RWPE2 (cell line): ENCODE measurements at regions not wholly inside any gene's neighbourhood (a gene's known extent, or its start where the extent isn't known, plus 50 kb on each side); places are given as distances from the start of the nearest gene placed in this dataset.

Experiments
- ATAC-seq: fragments of 200-7000 bp; cut with Tn5 transposase; 3 replicates; pipeline ENCODE4 v1.9.1; 2021; ENCODE audit warnings: low read depth
- DNase-seq: peaks from one replicate; pipeline ENCODE4 v3.0.0-alpha.2; 2020; ENCODE audit warnings: low spot score
- H3K27ac ChIP-seq: fragments of 450-650 bp; 2 replicates; pipeline ENCODE4 v1.5.1; 2017; ENCODE audit warnings: mild to moderate bottlenecking; ENCODE audit not compliant: poor library complexity, severe bottlenecking
- H3K27me3 ChIP-seq: fragments of 250-450 bp; sonication (Bioruptor Pico); 2 replicates; pipeline ENCODE4 v1.5.1; 2021; ENCODE audit warnings: mild to moderate bottlenecking, moderate library complexity; ENCODE audit not compliant: insufficient read depth, poor library complexity, severe bottlenecking
- H3K36me3 ChIP-seq: fragments of 250-450 bp; sonication (Bioruptor Pico); 2 replicates; pipeline ENCODE4 v1.5.1; 2020; ENCODE audit warnings: low read depth, mild to moderate bottlenecking, moderate library complexity
- H3K4me1 ChIP-seq: fragments of 250-450 bp; sonication (Bioruptor Pico); 2 replicates; pipeline ENCODE4 v1.5.1; 2021; ENCODE audit warnings: mild to moderate bottlenecking, moderate library complexity; ENCODE audit not compliant: insufficient read depth, poor library complexity, severe bottlenecking
- H3K4me3 ChIP-seq: fragments of 250-450 bp; sonication (Bioruptor Pico); 2 replicates; pipeline ENCODE4 v1.5.1; 2021; ENCODE audit warnings: mild to moderate bottlenecking, moderate library complexity; ENCODE audit not compliant: severe bottlenecking
- H3K9me3 ChIP-seq: fragments of 250-450 bp; sonication (Bioruptor Pico); 2 replicates; pipeline ENCODE4 v1.5.1; 2021; ENCODE audit warnings: mild to moderate bottlenecking, moderate library complexity; ENCODE audit not compliant: severe bottlenecking
- TF ChIP-seq, protein P1 (sequence below): fragments of 450-650 bp; IDR thresholded peaks from one replicate; pipeline ENCODE4 v1.5.1; 2017; ENCODE audit warnings: mild to moderate bottlenecking, moderate library complexity; ENCODE audit not compliant: poor library complexity, severe bottlenecking

DNA sequence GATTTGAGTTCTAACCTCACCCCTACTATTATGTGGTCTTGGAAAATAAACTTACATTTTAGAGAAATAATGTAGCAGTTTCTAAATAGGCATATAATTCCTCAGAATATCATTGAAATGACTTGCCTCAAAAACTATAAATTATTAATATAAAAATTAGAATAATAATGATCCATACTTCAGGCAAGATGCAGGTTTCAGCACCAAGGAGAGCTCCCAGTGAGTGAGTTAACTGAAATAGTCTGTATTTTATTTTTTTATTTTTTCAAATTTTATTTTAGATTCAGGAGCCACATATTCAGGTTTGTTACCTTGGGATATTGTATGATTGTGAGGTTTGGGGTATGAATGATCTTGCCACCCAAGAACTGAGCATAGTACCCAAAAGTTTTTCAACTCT, 472.2 kb upstream of the DCC start:
- no peak overlapping the region for H3K27ac ChIP-seq
- no peak overlapping the region for H3K4me3 ChIP-seq
- no peaks in the 10 kb centered on the region for H3K36me3 ChIP-seq
- DNase-seq (no peak), ATAC-seq (no peak)
- TF ChIP-seq, protein P1, sequence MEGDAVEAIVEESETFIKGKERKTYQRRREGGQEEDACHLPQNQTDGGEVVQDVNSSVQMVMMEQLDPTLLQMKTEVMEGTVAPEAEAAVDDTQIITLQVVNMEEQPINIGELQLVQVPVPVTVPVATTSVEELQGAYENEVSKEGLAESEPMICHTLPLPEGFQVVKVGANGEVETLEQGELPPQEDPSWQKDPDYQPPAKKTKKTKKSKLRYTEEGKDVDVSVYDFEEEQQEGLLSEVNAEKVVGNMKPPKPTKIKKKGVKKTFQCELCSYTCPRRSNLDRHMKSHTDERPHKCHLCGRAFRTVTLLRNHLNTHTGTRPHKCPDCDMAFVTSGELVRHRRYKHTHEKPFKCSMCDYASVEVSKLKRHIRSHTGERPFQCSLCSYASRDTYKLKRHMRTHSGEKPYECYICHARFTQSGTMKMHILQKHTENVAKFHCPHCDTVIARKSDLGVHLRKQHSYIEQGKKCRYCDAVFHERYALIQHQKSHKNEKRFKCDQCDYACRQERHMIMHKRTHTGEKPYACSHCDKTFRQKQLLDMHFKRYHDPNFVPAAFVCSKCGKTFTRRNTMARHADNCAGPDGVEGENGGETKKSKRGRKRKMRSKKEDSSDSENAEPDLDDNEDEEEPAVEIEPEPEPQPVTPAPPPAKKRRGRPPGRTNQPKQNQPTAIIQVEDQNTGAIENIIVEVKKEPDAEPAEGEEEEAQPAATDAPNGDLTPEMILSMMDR: no peak
- H3K4me1 ChIP-seq: no peaks in the 10 kb centered on the region
- H3K9me3 ChIP-seq: no peaks in the 10 kb centered on the region
- H3K27me3 ChIP-seq: no peaks in the 10 kb centered on the region

DNA sequence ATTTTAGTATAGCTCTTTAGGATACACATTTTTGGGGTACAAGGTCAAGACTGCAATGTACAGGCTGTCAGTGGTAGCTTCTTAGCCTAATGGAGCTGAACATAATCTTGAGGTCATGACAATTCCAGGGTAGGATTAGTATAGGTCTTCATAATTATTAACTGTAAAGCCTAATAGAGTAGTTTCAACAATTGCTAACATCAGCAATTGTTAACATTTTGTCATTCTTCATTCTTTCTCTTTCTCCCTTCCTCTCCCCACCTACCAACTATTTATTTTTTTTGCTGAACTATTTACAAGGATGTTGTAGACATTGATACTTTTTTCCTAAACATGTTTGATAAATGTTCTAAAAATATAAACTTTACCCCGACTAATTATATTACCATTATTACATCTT, 461.3 kb upstream of the DCC start:
- H3K4me1 ChIP-seq: no peaks in the 10 kb centered on the region
- no peaks in the 10 kb centered on the region for H3K27me3 ChIP-seq
- H3K36me3 ChIP-seq: no peaks in the 10 kb centered on the region
- H3K4me3 ChIP-seq: no peak overlapping the region
- no peak overlapping the region for H3K27ac ChIP-seq
- TF ChIP-seq, protein P1: no peak
- no peaks in the 10 kb centered on the region for H3K9me3 ChIP-seq
- ATAC-seq: no peak
- no peak for DNase-seq

DNA sequence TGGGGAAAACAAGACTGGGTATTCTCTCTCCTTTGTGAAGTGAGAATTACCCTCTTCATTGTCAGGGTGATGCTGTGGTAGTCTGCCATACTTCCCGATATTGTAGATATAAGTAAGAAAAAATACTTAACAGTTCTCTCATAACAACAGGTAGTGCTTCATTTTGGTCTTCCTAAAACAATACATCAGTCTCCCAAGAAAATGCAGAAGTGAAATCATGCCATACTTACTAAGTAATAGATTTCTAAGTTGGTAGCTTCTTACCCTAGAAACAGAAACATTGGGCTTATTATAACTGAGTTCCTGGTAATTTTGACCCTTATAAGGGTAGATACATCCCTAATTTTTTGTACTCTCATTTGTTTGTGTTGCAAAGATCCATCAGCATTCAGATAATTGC, 460.7 kb upstream of the DCC start:
- ATAC-seq: no peak
- H3K27ac ChIP-seq: no peak overlapping the region

DNA sequence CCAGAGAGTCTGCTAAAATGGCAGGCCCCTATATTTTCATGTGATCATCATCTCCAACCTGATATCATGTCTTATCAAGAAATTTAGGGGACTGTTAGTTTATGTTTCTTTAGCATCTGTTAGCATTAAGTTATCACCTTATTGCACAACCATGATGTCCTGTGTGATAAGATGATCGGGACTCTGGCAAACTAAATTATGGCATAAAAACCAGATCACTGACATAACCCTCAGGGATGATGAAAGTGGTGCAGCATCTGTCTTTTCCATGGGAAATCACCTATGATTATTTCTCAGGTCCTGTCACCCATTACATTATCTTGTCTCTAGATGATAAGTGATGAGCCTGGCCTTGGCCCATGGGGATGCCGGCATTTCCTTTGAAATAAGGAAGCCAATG, 458.6 kb upstream of the DCC start:
- ATAC-seq (no peak), DNase-seq (no peak)
- Histone ChIP-seq H3K27ac (no peak overlapping the region), H3K4me1 (no peaks in the 10 kb centered on the region), H3K9me3 (no peaks in the 10 kb centered on the region), H3K36me3 (no peaks in the 10 kb centered on the region), H3K4me3 (no peak overlapping the region), H3K27me3 (no peaks in the 10 kb centered on the region)
- TF ChIP-seq, protein P1: no peak

More for the DNA sequence above, 460.7 kb upstream of the DCC start:
- no peak for DNase-seq
- H3K36me3 ChIP-seq: no peaks in the 10 kb centered on the region
- TF ChIP-seq, protein P1: no peak
- no peaks in the 10 kb centered on the region for H3K4me1 ChIP-seq
- H3K9me3 ChIP-seq: no peaks in the 10 kb centered on the region
- no peak overlapping the region for H3K4me3 ChIP-seq
- no peaks in the 10 kb centered on the region for H3K27me3 ChIP-seq

DNA sequence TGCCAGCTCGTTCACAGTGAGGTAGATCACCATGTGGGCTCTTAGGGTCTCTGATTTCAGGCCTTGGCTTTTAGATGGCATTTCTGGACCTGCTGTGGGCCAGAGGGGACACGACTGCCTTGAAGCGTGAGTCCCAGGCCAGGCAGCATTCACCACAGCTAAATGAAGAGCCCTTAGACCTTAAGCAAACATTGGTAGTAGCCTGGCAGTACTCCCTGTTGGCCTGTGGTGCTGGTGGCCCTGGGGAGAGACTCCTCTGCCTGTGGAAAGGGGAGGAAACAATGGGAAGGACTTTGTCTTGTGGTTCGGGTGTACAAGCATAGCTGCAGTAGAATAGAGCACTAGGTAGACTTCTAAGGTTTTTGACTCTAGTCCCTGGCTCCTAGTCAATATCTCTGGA, 456.0 kb upstream of the DCC start:
- no peak for DNase-seq
- Histone ChIP-seq H3K36me3 (no peaks in the 10 kb centered on the region), H3K4me1 (no peaks in the 10 kb centered on the region), H3K27ac (no peak overlapping the region), H3K27me3 (no peaks in the 10 kb centered on the region), H3K9me3 (no peaks in the 10 kb centered on the region), H3K4me3 (no peak overlapping the region)
- TF ChIP-seq, protein P1: no peak
- ATAC-seq: no peak
